ENCODE measurements at regions not wholly inside any gene's neighbourhood (a gene's known extent, or its start where the extent isn't known, plus 50 kb on each side); places are given as distances from the start of the nearest gene placed in this dataset.

- Histone ChIP-seq H2AK5ac (ENCODE audit: insufficient read length, low read length) (no peak overlapping the region), H4K5ac (ENCODE audit: insufficient read length, low read depth, low read length) (no peak overlapping the region), H3K4me1 (ENCODE audit: insufficient read depth, low read length) (no peaks in the 10 kb centered on the region), H4K20me1 (ENCODE audit: control insufficient read depth, insufficient read depth, insufficient read length) (no peaks in the 10 kb centered on the region), H3K27me3 (ENCODE audit: insufficient read depth, low read length) (no peaks in the 10 kb centered on the region), H3K56ac (ENCODE audit: insufficient read length, low read depth, low read length) (no peak overlapping the region), H3K9me3 (ENCODE audit: control insufficient read depth, low read depth, low read length) (no peaks in the 10 kb centered on the region), H4K91ac (ENCODE audit: insufficient read length, low read depth, low read length) (no peak overlapping the region), H2BK20ac (ENCODE audit: low read depth, low read length, poor library complexity, severe bottlenecking) (no peak overlapping the region), H3K9ac (ENCODE audit: extremely low read depth, insufficient read length, low read length) (no peak overlapping the region), H2AFZ (ENCODE audit: low read length) (no peak overlapping the region), H3T11ph (ENCODE audit: low read length) (no peak overlapping the region), H3K4ac (ENCODE audit: low read depth, low read length) (no peak overlapping the region), H3K79me2 (ENCODE audit: insufficient read depth, low read length) (no peaks in the 10 kb centered on the region), H2BK12ac (ENCODE audit: insufficient read length, low read depth, low read length) (no peak overlapping the region), H2BK120ac (ENCODE audit: low read depth, low read length, poor library complexity, severe bottlenecking) (no peak overlapping the region), H3K27ac (ENCODE audit: insufficient read length, low read depth, low read length) (no peak overlapping the region), H2BK5ac (ENCODE audit: insufficient read length, low read length) (no peak overlapping the region), H2BK15ac (ENCODE audit: low read depth, low read length) (no peak overlapping the region), H3K18ac (ENCODE audit: insufficient read length, low read depth, low read length) (no peak overlapping the region), H3K14ac (ENCODE audit: insufficient read depth, low read length) (no peak overlapping the region), H3K23ac (ENCODE audit: insufficient read length, low read depth, low read length) (no peak overlapping the region), H4K8ac (replicated peaks; ENCODE audit: insufficient read length, low read depth, low read length) (no peak overlapping the region), H3K4me2 (ENCODE audit: insufficient read depth, insufficient read length, low read length) (no peak overlapping the region), H3K79me1 (ENCODE audit: insufficient read depth, low read depth, low read length, poor library complexity, severe bottlenecking) (no peaks in the 10 kb centered on the region), H3K23me2 (ENCODE audit: insufficient read length, low read depth, low read length, poor library complexity, severe bottlenecking) (no peaks in the 10 kb centered on the region)
- H3K36me3 Mint-ChIP-seq (ENCODE audit: insufficient read depth in 1 of 3, low read depth in 3 of 3) = peaks cover 0 to 5% (median 0%) of the 10 kb centered on the region in 3 experiments; a peak in 1 of 7 replicates
- peaks cover 1% of the 10 kb centered on the region for H3K27me3 Mint-ChIP-seq (ENCODE audit: low read depth)
- no peak overlapping the region for H3K4me3 Mint-ChIP-seq
- no peak overlapping the region; a peak in 1 of 7 replicates for H3K27ac Mint-ChIP-seq
- WGBS (ENCODE audit: extremely low coverage, insufficient read length, low lambda C conversion rate) = no CpG with 5 or more reads among the region's 1 CpG
- no peak for TF ChIP-seq CTCF (conservative IDR thresholded peaks at IDR 0.05)
- peaks cover 0 to 3% of the 10 kb centered on the region in 2 experiments; a peak in 3 of 5 replicates for H3K9me3 Mint-ChIP-seq
- no peak for DNase-seq
- H3K4me1 Mint-ChIP-seq = peaks cover 6 to 12% of the 10 kb centered on the region in 2 experiments
Measured at GRCh38 chr10:29845166-29845565, 210.4 kb upstream of the SVIL start.
